ENCODE measurements at regions not wholly inside any gene's neighbourhood (a gene's known extent, or its start where the extent isn't known, plus 50 kb on each side); places are given as distances from the start of the nearest gene placed in this dataset.

- Histone ChIP-seq H3K4me3 (no peak overlapping the region), H3K36me3 (no peaks in the 10 kb centered on the region), H3K27ac (no peak overlapping the region), H3K4me1 (replicated peaks) (no peaks in the 10 kb centered on the region), H3K27me3 (replicated peaks; ENCODE audit: insufficient read depth) (no peaks in the 10 kb centered on the region), H3K9me3 (no peaks in the 10 kb centered on the region)
- no peak for DNase-seq (ENCODE audit: low spot score)
- 43% methylated on average over 6 of the region's 6 CpGs for WGBS
- intact Hi-C loops (cut with DNase I), result no loop called here
- TF ChIP-seq POLR2AphosphoS5 (IDR thresholded peaks at IDR 0.05) (no peak), POLR2A (IDR thresholded peaks at IDR 0.05) (no peak), CTCF (IDR thresholded peaks at IDR 0.05) (no peak)
These were observed 470.7 kb upstream of the RBFOX1 start for GRCh38 chr16:6861815-6862477.

DNA sequence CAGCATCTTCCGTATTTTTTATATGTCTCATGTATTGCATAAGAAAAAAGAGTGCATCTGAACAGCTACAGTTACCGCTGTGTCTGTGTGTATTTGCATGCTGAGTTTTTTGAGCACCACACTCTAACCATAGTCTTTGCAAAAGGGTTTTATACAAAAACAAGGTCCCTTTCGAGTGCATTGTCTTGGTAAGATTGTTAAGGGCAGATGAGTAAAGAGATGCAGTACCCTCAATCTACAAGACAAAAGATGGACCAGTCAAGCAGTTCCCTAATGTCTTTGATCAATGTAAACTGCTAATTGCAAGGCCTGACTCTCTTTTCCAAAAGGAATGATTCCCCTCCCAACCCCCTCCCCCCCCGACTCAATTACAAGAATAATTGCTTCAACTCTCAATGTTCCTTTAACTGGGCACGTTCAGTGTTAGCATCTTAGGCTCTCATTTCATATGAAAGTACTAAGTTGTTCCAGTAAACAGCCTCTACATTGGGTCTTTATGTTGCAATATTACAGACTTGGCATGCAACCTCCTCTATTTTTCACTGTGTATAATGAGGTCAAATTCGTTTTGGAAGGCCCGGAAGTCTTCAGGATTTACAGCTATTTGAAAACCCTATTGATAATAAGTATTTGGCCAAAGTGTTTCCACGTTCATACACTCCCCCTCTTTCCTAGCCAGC, 471.4 kb upstream of the RBFOX1 start:
- H3K4me3 ChIP-seq, result no peak overlapping the region
- WGBS, result 29% methylated on average over 8 of the region's 8 CpGs
- no peaks in the 10 kb centered on the region for H3K9me3 ChIP-seq

DNA sequence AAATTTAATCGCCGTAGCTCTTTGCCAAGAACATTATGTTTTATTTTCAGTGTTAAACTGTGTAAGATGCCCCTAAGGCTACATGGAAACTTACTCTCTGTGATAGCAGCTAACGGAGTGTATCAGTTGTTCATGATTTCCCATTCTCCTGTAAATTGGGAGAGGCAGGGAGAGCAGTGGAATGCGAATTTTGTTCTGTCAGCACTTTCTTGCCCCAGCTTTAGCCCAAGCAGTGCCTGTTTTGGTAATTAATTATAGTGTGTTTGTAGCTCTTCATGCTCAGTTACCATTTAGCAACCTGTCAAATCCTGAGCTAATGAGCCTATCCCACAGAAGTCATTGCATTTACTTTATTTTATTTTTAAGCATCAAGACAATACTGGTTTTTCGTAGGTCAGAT, 475.1 kb upstream of the RBFOX1 start:
- Histone ChIP-seq H3K27me3 (replicated peaks; ENCODE audit: insufficient read depth) (no peaks in the 10 kb centered on the region), H3K36me3 (no peaks in the 10 kb centered on the region), H3K9me3 (no peaks in the 10 kb centered on the region), H3K4me1 (replicated peaks) (no peaks in the 10 kb centered on the region), H3K27ac (no peak overlapping the region), H3K4me3 (no peak overlapping the region)
- WGBS, result 33% methylated on average over 5 of the region's 5 CpGs
- intact Hi-C loops (cut with DNase I), result no loop called here
- no peak for DNase-seq (ENCODE audit: low spot score)
- no peak for TF ChIP-seq POLR2A (IDR thresholded peaks at IDR 0.05)
- no peak for TF ChIP-seq CTCF (IDR thresholded peaks at IDR 0.05)
- no peak for TF ChIP-seq POLR2AphosphoS5 (IDR thresholded peaks at IDR 0.05)

More for the DNA sequence above, 471.4 kb upstream of the RBFOX1 start:
- no peak for DNase-seq (ENCODE audit: low spot score)
- Histone ChIP-seq H3K27me3 (replicated peaks; ENCODE audit: insufficient read depth) (no peaks in the 10 kb centered on the region), H3K4me1 (replicated peaks) (no peaks in the 10 kb centered on the region), H3K36me3 (no peaks in the 10 kb centered on the region), H3K27ac (no peak overlapping the region)
- TF ChIP-seq POLR2A (IDR thresholded peaks at IDR 0.05), result no peak
- no peak for TF ChIP-seq CTCF (IDR thresholded peaks at IDR 0.05)
- TF ChIP-seq POLR2AphosphoS5 (IDR thresholded peaks at IDR 0.05), result no peak
- intact Hi-C loops (cut with DNase I), result no loop called here

- Histone ChIP-seq H3K27me3 (replicated peaks; ENCODE audit: insufficient read depth) (no peaks in the 10 kb centered on the region), H3K4me3 (no peak overlapping the region), H3K4me1 (replicated peaks) (no peaks in the 10 kb centered on the region), H3K9me3 (no peaks in the 10 kb centered on the region), H3K27ac (no peak overlapping the region), H3K36me3 (no peaks in the 10 kb centered on the region)
- 82% methylated on average over 5 of the region's 5 CpGs for WGBS
- no peak for TF ChIP-seq CTCF (IDR thresholded peaks at IDR 0.05)
- no peak for TF ChIP-seq POLR2AphosphoS5 (IDR thresholded peaks at IDR 0.05)
- TF ChIP-seq POLR2A (IDR thresholded peaks at IDR 0.05), result no peak
- intact Hi-C loops (cut with DNase I), result no loop called here
- DNase-seq (ENCODE audit: low spot score), result no peak
These were observed 476.1 kb upstream of the RBFOX1 start for GRCh38 chr16:6856578-6856977.

GRCh38 chr16:6853565-6853964, 479.1 kb upstream of the RBFOX1 start:
- 78% methylated on average over 6 of the region's 6 CpGs for WGBS
- Histone ChIP-seq H3K27ac (no peak overlapping the region), H3K36me3 (no peaks in the 10 kb centered on the region), H3K27me3 (replicated peaks; ENCODE audit: insufficient read depth) (no peaks in the 10 kb centered on the region), H3K9me3 (no peaks in the 10 kb centered on the region), H3K4me3 (no peak overlapping the region), H3K4me1 (replicated peaks) (no peaks in the 10 kb centered on the region)
- TF ChIP-seq POLR2A (IDR thresholded peaks at IDR 0.05) (no peak), CTCF (IDR thresholded peaks at IDR 0.05) (no peak), POLR2AphosphoS5 (IDR thresholded peaks at IDR 0.05) (no peak)
- intact Hi-C loops (cut with DNase I), result no loop called here
- no peak for DNase-seq (ENCODE audit: low spot score)
